Activated naive CD4-positive, alpha-beta T cell treated with anti-CD3 and anti-CD28 coated beads for 36 hours (primary cell): ENCODE measurements at regions not wholly inside any gene's neighbourhood (a gene's known extent, or its start where the extent isn't known, plus 50 kb on each side); places are given as distances from the start of the nearest gene placed in this dataset.
"Not testable (repeated sequence)": the region's sequence is repeated elsewhere in the genome, so short reads cannot be mapped to it uniquely, and the experiment has no call there.

ENCODE experiments used
- CTCF ChIA-PET: fragments of 350-600 bp; sonication (Branson Sonifier 250); formaldehyde crosslinking; loops from one replicate; lab custom pipeline; 2021; ENCODE audit warnings: antibody characterized with exemption; lab: Charles Lee
- DNase-seq: peaks from one replicate; pipeline ENCODE4 v3.0.0-alpha.2; 2020
- H3K27ac Mint-ChIP-seq: one replicate; pipeline ENCODE4 v1.8.0; 2021; ENCODE audit warnings: mild to moderate bottlenecking, mixed read lengths
- H3K27me3 Mint-ChIP-seq: one replicate; pipeline ENCODE4 v1.8.0; 2021; ENCODE audit warnings: low read depth, mixed read lengths
- H3K36me3 Mint-ChIP-seq: one replicate; pipeline ENCODE4 v1.8.0; 2021; ENCODE audit warnings: low read depth, mixed read lengths
- H3K4me1 Mint-ChIP-seq: one replicate; pipeline ENCODE4 v1.8.0; 2021; ENCODE audit warnings: low read depth, mixed read lengths
- H3K4me3 Mint-ChIP-seq: one replicate; pipeline ENCODE4 v1.8.0; 2021; ENCODE audit warnings: mild to moderate bottlenecking, moderate library complexity, mixed read lengths
- H3K9me3 Mint-ChIP-seq: one replicate; pipeline ENCODE4 v1.8.0; 2021; ENCODE audit warnings: mixed read lengths
- intact Hi-C: fragments of 100-400 bp; cut with micrococcal nuclease; formaldehyde crosslinking; loops from one replicate; pipeline ENCODE4 v1.15.1; 2023

DNA sequence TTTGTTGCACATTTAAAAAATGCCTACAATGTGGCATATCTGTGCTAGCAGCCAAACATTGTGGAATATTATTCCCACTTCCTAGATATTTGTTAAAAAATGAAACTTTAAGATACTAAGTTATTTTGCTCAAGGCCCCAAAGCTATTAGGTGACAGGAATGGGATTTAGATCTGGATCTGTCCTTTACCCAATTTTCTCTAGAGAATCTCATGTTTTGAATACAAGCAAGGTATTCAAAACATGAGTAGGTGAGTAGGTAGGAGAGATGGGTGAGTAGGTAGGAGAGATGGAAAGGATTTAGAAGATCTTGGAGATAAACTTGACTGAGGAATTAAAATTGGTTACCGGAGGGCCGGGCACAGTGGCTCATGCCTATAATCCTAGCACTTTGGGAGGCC is 61.2 kb upstream of the AKIRIN2 start:
- Mint-ChIP-seq H3K4me1 (no peaks in the 10 kb centered on the region), H3K27me3 (no peaks in the 10 kb centered on the region), H3K27ac (no peak overlapping the region), H3K9me3 (no peaks in the 10 kb centered on the region), H3K36me3 (no peaks in the 10 kb centered on the region), H3K4me3 (no peak overlapping the region)
- intact Hi-C loops: no loop called here
- CTCF ChIA-PET: interaction anchor here (1.1 kb wide), 1 partner anchor 9 kb away, joined by 4 read pairs; no protein-coding TSS in a partner anchor
- no peak for DNase-seq

GRCh38 chr6:87762116-87762515 is 60.1 kb upstream of the AKIRIN2 start:
- no peak overlapping the region for H3K27ac Mint-ChIP-seq
- no peaks in the 10 kb centered on the region for H3K27me3 Mint-ChIP-seq
- DNase-seq: no peak
- intact Hi-C loops: no loop called here
- H3K9me3 Mint-ChIP-seq: no peaks in the 10 kb centered on the region
- no peak overlapping the region for H3K4me3 Mint-ChIP-seq
- CTCF ChIA-PET: no interaction called here
- no peaks in the 10 kb centered on the region for H3K36me3 Mint-ChIP-seq
- peaks cover 1% of the 10 kb centered on the region for H3K4me1 Mint-ChIP-seq

DNA sequence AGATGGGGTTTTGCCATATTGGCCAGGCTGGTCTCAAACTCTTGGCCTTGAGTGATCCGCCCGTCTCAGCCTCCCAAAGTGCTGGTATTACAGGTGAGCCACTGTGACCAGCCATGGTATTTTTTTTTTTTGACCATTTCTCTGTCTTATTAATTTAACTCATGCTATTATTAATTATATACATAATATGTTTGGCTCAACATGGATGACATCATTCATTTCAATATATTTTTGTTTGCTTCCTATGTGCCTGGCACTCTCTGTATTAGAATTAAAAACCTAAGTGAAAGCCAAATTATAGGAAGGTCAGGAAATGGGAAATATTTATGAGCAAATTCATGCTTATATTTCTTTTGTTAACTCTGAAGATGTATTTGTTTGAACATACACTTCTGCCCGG is 55.8 kb upstream of the AKIRIN2 start:
- CTCF ChIA-PET: no interaction called here

DNA sequence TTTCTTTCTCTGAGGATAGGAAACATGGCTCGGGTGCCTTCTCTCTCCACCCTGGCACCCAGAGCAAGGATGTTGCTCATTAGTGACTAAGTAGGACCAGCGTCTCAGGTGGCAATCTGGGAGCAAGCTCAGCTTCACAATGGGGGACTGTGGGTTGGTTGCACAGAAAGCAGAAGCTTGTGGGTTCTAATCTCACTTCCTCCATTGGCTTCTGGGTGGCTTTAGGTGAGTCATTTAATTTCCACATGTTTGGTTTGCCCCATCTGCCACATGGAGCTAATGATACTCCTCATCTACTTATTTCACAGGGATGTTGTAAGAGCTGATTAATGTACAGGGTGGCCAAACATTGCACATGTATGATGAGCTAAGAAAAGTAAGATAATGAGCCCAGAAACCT is 54.8 kb upstream of the AKIRIN2 start:
- no peak overlapping the region for H3K27ac Mint-ChIP-seq
- DNase-seq: peak; percentile 33
- no peaks in the 10 kb centered on the region for H3K36me3 Mint-ChIP-seq
- H3K9me3 Mint-ChIP-seq: no peaks in the 10 kb centered on the region
- CTCF ChIA-PET: interaction anchor here (0.6 kb wide), 1 partner anchor 206 kb away, joined by 3 read pairs; no protein-coding TSS in a partner anchor
- H3K27me3 Mint-ChIP-seq: no peaks in the 10 kb centered on the region
- intact Hi-C loops: no loop called here
- H3K4me3 Mint-ChIP-seq: no peak overlapping the region
- peaks cover 6% of the 10 kb centered on the region for H3K4me1 Mint-ChIP-seq

More for the DNA sequence above, 55.8 kb upstream of the AKIRIN2 start:
- H3K4me1 Mint-ChIP-seq: peaks cover 6% of the 10 kb centered on the region
- H3K4me3 Mint-ChIP-seq: no peak overlapping the region
- no peak overlapping the region for H3K27ac Mint-ChIP-seq
- no peaks in the 10 kb centered on the region for H3K27me3 Mint-ChIP-seq
- intact Hi-C loops: no loop called here
- H3K36me3 Mint-ChIP-seq: no peaks in the 10 kb centered on the region
- no peaks in the 10 kb centered on the region for H3K9me3 Mint-ChIP-seq
- DNase-seq: no peak

- Mint-ChIP-seq H3K27ac (no peak overlapping the region), H3K4me3 (no peak overlapping the region), H3K4me1 (peaks cover 6% of the 10 kb centered on the region), H3K36me3 (no peaks in the 10 kb centered on the region), H3K9me3 (no peaks in the 10 kb centered on the region), H3K27me3 (no peaks in the 10 kb centered on the region)
- intact Hi-C loops: no loop called here
- CTCF ChIA-PET: no interaction called here
- DNase-seq: no peak
Observed at GRCh38 chr6:87755708-87756671, 54.0 kb upstream of the AKIRIN2 start.

DNA sequence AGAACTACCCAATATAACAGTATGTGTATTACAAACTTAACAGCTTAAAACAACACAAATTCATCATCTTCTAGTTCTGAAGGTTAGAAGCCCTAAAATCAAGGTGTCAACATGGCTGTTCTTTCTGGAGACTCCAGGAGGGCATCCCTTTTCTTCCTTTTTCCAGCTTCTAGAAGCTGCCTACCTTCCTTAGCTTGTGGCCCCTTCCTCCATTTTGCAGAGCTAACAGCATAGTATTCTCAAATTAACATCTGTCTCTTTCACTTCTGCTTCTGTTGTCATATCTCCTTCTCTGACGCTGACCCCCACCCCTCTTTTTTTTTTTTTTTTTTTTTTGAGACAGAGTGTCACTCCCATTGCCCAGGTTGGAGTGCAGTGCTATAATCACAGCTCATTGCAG is 52.8 kb upstream of the AKIRIN2 start:
- H3K9me3 Mint-ChIP-seq: no peaks in the 10 kb centered on the region

DNA sequence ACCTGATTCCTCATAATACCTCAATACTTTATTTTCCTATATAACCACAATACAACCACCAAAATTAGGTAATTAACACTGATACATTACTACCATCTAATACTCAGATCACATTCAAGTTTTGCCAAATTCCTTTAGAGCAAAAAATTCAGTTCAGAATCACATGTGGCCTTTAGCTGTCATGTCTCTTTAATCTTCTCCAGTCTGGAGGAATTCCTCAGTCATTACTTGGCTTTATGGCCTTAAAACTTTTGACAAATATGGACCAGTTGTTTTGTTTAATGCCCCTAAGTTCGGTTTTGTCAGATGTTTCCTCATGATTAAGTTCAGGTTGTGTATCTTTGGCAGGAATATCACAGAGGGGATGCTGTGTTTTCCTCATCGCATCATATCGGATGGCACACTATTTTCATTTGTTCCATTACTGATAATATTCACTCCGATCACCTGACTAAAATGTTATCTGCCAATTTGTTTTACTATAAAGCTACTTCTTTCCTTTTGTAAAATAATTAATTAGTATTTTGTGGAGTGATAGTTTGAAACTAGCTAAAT is 51.2 kb upstream of the AKIRIN2 start:
- intact Hi-C loops: no loop called here
- no peak for DNase-seq
- Mint-ChIP-seq H3K36me3 (no peaks in the 10 kb centered on the region), H3K4me3 (no peak overlapping the region), H3K4me1 (peaks cover 6% of the 10 kb centered on the region), H3K27me3 (no peaks in the 10 kb centered on the region), H3K27ac (no peak overlapping the region), H3K9me3 (no peaks in the 10 kb centered on the region)
- CTCF ChIA-PET: no interaction called here

More for the DNA sequence above, 52.8 kb upstream of the AKIRIN2 start:
- no peak overlapping the region for H3K27ac Mint-ChIP-seq
- H3K4me1 Mint-ChIP-seq: peaks cover 6% of the 10 kb centered on the region
- H3K36me3 Mint-ChIP-seq: no peaks in the 10 kb centered on the region
- no peak overlapping the region for H3K4me3 Mint-ChIP-seq
- no peak for DNase-seq
- intact Hi-C loops: no loop called here
- no peaks in the 10 kb centered on the region for H3K27me3 Mint-ChIP-seq
- CTCF ChIA-PET: interaction anchor here (1.2 kb wide), 1 partner anchor 16 kb away, joined by 4 read pairs; no protein-coding TSS in a partner anchor

DNA sequence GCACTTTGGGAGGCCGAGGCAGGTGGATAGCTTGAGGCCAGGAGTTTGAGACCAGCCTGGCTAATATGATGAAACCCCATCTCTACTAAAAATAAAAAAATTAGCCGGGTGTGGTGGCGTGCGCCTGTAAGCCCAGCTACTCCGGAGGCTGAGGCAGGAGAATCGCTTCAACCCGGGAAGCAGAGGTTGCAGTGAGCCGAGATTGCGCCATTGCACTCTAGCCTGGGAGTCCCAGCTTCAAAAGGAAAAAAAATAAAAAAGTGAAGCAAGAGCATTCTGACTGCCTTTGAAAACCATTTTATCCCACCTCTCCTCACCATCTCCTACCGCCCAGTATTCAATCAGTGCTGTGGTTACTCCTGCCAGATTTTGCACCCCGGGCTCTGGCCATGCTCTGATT is 50.5 kb upstream of the AKIRIN2 start:
- intact Hi-C loops, H3K27me3 Mint-ChIP-seq: not testable (repeated sequence)

More for the DNA sequence above, 50.5 kb upstream of the AKIRIN2 start:
- DNase-seq, H3K4me3 Mint-ChIP-seq, H3K9me3 Mint-ChIP-seq, H3K36me3 Mint-ChIP-seq, CTCF ChIA-PET, H3K4me1 Mint-ChIP-seq, H3K27ac Mint-ChIP-seq: not testable (repeated sequence)
